GM21619 (cell line): ENCODE measurements at regions not wholly inside any gene's neighbourhood (a gene's known extent, or its start where the extent isn't known, plus 50 kb on each side); places are given as distances from the start of the nearest gene placed in this dataset.
"Not testable (repeated sequence)": the region's sequence is repeated elsewhere in the genome, so short reads cannot be mapped to it uniquely, and the experiment has no call there.

Source experiments
- ATAC-seq: cut with Tn5 transposase; IDR thresholded peaks from one replicate; pipeline ENCODE4 v1.9.1; 2021; ENCODE audit not compliant: unreplicated experiment

- no peak for ATAC-seq
Observed at GRCh38 chr7:113784316-113784715, 134.5 kb downstream of the PPP1R3A start.

- no peak for ATAC-seq
Observed at GRCh38 chr7:113783403-113783802, 135.4 kb downstream of the PPP1R3A start.

- ATAC-seq: no peak
Observed at GRCh38 chr7:113775804-113776203, 143.0 kb downstream of the PPP1R3A start.

- no peak for ATAC-seq
Observed at GRCh38 chr7:113775401-113775800, 143.4 kb downstream of the PPP1R3A start.

- ATAC-seq: peak; percentile 92
Observed at GRCh38 chr7:113774182-113774807, 144.5 kb downstream of the PPP1R3A start.

GRCh38 chr7:113770146-113770738, 148.6 kb downstream of the PPP1R3A start:
- no peak for ATAC-seq

GRCh38 chr7:113768387-113768786, 150.4 kb downstream of the PPP1R3A start:
- no peak for ATAC-seq

GRCh38 chr7:113764401-113765035, 154.3 kb downstream of the PPP1R3A start:
- no peak for ATAC-seq

- ATAC-seq: no peak
Observed at GRCh38 chr7:113763226-113763625, 155.6 kb downstream of the PPP1R3A start.

GRCh38 chr7:113756250-113756649, 162.6 kb downstream of the PPP1R3A start:
- ATAC-seq: no peak

- ATAC-seq: no peak
Observed at GRCh38 chr7:113752689-113753088, 166.1 kb downstream of the PPP1R3A start.

- ATAC-seq: no peak
Observed at GRCh38 chr7:113752289-113752688, 166.5 kb downstream of the PPP1R3A start.

- ATAC-seq: no peak
Observed at GRCh38 chr7:113751547-113751946, 167.3 kb downstream of the PPP1R3A start.

GRCh38 chr7:113748385-113748784, 170.4 kb downstream of the PPP1R3A start:
- ATAC-seq: not testable (repeated sequence)

GRCh38 chr7:113742946-113743431, 175.8 kb downstream of the PPP1R3A start:
- not testable (repeated sequence) for ATAC-seq

GRCh38 chr7:113742377-113742776, 176.4 kb downstream of the PPP1R3A start:
- ATAC-seq: no peak

GRCh38 chr7:113731571-113731970, 187.2 kb downstream of the PPP1R3A start:
- ATAC-seq: no peak

GRCh38 chr7:113730309-113730955, 188.4 kb downstream of the PPP1R3A start:
- ATAC-seq: peak; percentile 53

GRCh38 chr7:113727486-113727885, 191.3 kb downstream of the PPP1R3A start:
- no peak for ATAC-seq

GRCh38 chr7:113722006-113722405, 196.8 kb downstream of the PPP1R3A start:
- no peak for ATAC-seq

GRCh38 chr7:113717739-113718138, 201.1 kb downstream of the PPP1R3A start:
- ATAC-seq: no peak
